ENCODE measurements at regions not wholly inside any gene's neighbourhood (a gene's known extent, or its start where the extent isn't known, plus 50 kb on each side); places are given as distances from the start of the nearest gene placed in this dataset.
"Not testable (repeated sequence)": the region's sequence is repeated elsewhere in the genome, so short reads cannot be mapped to it uniquely, and the experiment has no call there.

- DNase-seq = no peak
These were observed 755.8 kb downstream of the DHX35 start for GRCh38 chr20:39717936-39718335.

- no peak for DNase-seq
These were observed 754.7 kb downstream of the DHX35 start for GRCh38 chr20:39716796-39717341.

GRCh38 chr20:39713076-39713840, 751.1 kb downstream of the DHX35 start:
- no peak for DNase-seq

- no peak for DNase-seq
These were observed 744.1 kb downstream of the DHX35 start for GRCh38 chr20:39706184-39706663.

GRCh38 chr20:39705032-39705431, 742.9 kb downstream of the DHX35 start:
- no peak for DNase-seq

DNA sequence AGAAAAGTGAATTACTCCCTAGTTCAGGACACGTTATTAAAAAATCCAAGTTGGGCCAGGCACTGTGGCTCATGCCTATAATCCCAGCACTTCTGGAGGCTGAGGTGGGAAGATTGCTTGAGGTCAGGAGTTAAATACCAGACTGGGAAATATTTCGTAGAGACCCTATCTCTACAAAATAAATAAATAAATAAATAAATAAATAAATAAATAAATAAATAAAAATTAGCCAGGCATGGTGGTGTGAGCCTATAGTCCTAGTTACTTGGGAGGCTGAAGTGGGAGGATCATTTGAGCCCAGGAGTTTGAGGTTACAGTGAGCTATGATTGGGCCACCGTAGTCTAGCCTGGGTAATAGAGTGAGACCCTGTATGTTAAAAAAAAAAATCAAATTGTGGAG, 741.2 kb downstream of the DHX35 start:
- DNase-seq = not testable (repeated sequence)

DNA sequence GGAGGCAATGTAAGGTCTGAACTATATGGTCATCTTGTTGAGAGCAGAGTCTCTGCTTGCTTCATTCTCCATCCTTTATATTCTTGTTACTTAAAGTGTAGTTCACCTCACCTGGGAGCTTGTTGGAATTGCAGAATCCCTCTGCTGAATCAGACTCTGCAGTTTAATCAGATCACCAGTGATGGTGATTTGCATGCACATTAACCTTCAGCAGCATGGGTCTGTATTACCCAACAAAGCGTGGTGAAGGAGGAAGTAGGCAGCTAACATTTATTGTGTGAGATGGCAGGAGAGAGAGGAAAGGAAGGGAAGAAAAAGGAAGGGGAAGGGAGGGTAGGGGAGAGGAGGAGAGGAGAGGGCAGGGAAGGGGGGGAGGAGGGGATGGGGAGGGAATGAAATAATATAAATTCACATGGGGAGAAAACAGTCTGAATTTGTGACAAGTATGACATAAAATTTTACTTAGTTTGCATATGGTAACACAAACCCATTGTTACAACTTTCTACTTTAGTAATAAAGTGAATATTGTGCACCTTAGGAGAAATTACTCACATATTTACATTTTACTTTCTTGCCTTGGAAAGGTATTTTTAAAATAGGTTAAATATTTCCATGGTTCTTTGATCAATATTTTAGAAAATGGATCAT, 740.7 kb downstream of the DHX35 start:
- DNase-seq = no peak

DNA sequence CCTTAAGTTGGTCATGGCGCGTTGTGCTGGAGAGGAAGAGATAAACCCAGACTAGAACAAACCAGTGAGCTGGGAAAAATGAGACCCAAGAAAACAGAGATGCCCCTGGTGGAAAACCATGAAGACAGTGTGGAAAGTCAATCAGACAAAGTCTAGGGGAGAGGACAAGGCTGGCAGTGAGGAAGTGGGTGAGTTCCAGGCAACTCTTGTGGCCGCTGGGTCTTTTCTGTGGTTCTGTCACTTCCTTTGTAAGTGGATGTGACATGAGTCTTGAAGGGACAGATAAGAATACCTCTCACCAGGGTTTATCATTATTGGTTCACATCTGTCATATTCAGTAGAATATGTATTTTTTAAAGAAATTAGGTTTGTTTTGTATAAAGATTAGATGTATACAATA, 738.4 kb downstream of the DHX35 start:
- no peak for DNase-seq

DNA sequence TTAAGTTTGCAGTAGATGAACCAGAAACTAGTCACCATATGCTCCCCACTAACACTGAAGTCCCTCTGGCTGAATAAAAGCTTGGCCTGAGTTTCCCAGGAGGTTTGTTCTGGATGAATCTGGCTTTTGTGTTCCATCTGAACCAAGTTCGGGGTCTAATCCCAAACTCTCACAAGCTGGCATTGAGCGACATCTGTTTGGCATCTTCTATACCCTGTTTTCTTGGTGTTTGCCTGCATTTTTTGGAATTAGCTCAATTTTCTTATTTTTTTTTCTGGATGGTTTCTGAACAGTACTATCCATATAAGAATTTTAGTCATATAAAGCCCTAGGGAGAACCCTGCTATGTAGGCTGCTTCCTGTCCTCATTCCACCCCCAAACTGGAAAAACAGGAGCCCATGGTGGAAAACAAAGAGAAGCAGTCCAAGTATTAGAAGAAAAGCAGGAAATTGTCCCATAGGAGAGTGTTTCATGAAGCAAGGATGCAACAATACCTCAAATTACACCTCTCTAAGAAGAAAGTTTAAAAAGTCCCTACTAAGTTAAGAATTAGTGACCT, 737.1 kb downstream of the DHX35 start:
- DNase-seq = no peak

- DNase-seq = no peak
These were observed 736.6 kb downstream of the DHX35 start for GRCh38 chr20:39698752-39699151.

DNA sequence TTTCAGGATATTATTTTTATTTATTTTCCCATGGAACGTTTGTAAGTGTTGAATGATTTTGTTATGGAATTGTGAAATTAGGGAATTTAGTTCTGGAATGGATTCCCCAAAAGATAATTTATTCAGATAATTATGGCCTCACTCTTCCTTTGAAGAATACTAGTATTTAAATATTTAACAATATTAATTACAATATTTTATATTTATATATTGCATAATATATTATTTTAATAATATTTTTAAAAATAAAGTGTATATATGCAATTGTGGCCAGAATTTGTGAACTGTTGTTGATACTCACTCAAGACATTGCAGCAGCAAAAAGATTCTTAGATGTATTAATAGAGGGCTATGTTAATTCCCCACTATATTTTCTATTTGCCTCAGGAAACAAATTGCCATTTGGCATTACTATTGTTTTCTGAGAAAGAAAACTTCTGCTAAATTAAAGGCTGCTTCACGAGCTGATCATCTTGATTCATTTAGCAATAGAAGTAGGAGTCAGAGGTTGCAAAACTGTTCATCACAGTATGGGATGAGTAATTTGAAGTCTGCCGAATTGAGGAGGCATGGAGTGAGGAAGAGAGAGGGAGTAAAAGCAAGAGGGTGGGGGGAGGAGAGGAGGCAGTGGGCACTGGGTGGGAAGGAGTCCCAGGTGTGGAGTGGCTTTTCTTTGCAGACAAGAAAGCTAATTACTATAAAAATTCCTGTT, 729.2 kb downstream of the DHX35 start:
- DNase-seq = no peak

- DNase-seq = no peak
These were observed 714.8 kb downstream of the DHX35 start for GRCh38 chr20:39676857-39677391.

GRCh38 chr20:39676241-39676640, 714.1 kb downstream of the DHX35 start:
- no peak for DNase-seq

GRCh38 chr20:39674842-39675241, 712.7 kb downstream of the DHX35 start:
- no peak for DNase-seq

DNA sequence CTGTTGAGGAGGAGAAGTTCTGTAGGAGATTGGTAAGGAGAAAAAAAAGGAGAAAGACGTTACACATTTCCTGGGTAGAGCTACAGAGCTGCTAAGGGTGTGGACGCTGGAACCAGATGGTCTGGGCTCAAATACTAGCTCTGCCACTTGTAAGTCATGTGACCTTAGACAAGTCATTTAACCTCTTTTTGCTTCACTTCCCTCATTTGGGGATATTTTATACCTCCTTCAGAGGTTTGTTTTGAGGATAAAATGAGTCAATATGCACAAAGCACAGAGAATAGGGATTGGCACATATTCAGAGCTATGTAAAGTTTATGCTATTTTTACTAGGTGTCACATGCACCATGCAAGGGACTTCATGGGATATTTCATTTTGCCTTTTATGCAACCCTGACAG, 708.8 kb downstream of the DHX35 start:
- DNase-seq = no peak

DNA sequence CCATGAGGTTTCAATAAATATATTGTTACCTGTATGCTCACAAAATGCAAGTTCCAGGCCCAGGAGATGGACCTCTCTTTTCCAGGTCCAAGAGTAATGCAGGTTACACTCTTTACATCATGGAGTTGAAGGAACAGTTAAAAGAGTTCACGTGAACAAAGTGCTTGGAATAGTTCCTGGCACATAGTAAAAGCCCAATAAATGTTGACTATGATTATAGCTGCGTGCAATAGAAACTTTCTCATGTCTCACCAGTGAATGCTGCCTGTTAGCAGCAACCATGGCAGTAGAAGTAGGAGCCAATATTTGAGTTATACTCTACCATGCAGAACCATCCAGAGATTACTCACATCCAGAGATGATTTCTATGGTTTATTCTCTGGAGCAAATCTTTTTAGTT, 707.5 kb downstream of the DHX35 start:
- DNase-seq = no peak

- no peak for DNase-seq
These were observed 705.9 kb downstream of the DHX35 start for GRCh38 chr20:39668038-39668437.

- no peak for DNase-seq
These were observed 699.7 kb downstream of the DHX35 start for GRCh38 chr20:39661833-39662232.

DNA sequence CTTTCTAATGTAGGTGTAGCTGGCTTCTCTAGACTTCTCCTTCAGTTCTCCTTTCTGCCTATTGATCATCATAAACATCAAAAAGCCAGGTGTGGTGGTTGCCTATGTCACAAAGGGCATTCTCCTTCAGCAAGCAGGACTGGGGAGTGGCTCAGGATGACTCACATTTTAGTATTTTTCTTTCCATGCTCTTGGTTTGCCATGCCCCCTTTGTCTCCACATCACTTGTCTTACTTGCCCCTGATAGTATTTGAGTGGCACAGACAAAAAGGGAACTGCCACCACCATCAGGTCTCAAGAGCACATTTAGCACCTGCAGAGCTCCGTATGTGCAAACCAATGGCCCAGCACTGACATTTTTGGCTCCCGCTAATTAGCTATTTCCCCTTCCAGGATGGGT, 698.8 kb downstream of the DHX35 start:
- DNase-seq = no peak

GRCh38 chr20:39660226-39660625, 698.1 kb downstream of the DHX35 start:
- no peak for DNase-seq

- DNase-seq = no peak
These were observed 696.7 kb downstream of the DHX35 start for GRCh38 chr20:39658662-39659409.

GRCh38 chr20:39654171-39654570, 692.0 kb downstream of the DHX35 start:
- no peak for DNase-seq

All from GOT3 (cell line).